ENCODE measurements at regions not wholly inside any gene's neighbourhood (a gene's known extent, or its start where the extent isn't known, plus 50 kb on each side); places are given as distances from the start of the nearest gene placed in this dataset.

DNA sequence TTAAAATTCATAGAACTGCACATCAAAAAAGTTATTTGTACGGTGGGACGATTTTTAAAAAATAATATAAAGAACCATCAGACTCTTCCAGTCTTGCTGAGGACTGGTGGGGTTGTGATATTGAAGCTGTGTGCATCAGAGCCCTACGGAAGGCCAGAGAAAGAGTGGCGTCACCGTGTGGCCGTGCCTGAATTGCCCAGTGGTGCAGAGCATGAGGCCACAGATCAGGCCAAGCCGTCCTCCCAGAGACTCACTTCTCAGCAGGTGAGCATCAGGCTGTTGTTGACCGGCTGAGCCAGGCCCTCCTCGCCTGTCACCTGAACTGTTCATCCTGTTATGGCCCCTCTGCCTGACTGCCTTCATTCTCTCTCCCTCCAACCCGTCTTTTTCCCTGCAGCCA lies 1013.9 kb downstream of the TBC1D22A start:
- TF ChIP-seq, protein P1, sequence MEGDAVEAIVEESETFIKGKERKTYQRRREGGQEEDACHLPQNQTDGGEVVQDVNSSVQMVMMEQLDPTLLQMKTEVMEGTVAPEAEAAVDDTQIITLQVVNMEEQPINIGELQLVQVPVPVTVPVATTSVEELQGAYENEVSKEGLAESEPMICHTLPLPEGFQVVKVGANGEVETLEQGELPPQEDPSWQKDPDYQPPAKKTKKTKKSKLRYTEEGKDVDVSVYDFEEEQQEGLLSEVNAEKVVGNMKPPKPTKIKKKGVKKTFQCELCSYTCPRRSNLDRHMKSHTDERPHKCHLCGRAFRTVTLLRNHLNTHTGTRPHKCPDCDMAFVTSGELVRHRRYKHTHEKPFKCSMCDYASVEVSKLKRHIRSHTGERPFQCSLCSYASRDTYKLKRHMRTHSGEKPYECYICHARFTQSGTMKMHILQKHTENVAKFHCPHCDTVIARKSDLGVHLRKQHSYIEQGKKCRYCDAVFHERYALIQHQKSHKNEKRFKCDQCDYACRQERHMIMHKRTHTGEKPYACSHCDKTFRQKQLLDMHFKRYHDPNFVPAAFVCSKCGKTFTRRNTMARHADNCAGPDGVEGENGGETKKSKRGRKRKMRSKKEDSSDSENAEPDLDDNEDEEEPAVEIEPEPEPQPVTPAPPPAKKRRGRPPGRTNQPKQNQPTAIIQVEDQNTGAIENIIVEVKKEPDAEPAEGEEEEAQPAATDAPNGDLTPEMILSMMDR (IDR thresholded peaks at IDR 0.05; ENCODE audit: low read depth, low read length, missing control alignments) = no peak
- no peak overlapping the region for H3K4me3 ChIP-seq (ENCODE audit: low read depth, low read length)
- no peak for DNase-seq (ENCODE audit: low read depth)
- in situ Hi-C loops (cut with HindIII; ENCODE audit: low sequenced_read_pairs) = no loop called here

DNA sequence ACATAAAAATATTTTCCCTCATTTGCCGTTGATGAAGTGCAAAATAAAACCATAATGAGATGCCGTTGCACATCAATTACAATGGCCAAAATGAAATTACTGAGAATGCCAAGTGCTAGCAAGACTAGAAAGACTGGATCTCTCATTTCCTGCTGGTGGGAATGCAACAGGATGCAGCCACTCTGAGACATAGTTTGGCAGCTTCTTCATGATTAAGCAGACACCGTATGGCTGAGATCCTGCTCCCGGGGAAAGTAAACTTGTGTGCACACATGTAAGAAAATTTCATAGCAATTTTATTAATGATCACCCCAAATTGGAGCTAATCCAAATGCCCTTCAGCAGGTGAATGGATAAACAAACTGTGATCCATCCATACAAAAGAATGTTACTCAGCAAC lies 1013.2 kb downstream of the TBC1D22A start:
- in situ Hi-C loops (cut with HindIII; ENCODE audit: low sequenced_read_pairs) = no loop called here
- TF ChIP-seq, protein P1 (IDR thresholded peaks at IDR 0.05; ENCODE audit: low read depth, low read length, missing control alignments) = no peak
- no peak for DNase-seq (ENCODE audit: low read depth)
- no peak overlapping the region for H3K4me3 ChIP-seq (ENCODE audit: low read depth, low read length)

DNA sequence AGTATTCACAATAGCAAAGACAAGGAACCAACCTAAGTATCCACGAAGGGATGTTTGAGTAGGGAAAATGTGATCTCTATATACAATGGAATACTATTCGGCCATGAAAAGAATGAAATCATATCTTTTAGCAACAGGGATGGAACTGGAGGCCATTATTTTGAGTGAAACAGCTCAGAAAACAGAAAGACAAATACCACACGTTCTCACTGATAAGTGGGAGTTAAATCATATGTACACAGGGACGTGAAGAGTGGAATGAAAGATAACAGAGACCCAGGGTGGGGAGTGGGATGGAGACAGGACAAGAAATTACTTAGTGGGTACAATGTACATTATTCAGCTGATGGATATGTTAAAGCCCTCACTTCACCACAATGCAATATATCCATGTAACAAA lies 1012.7 kb downstream of the TBC1D22A start:
- H3K4me3 ChIP-seq (ENCODE audit: low read depth, low read length) = no peak overlapping the region
- in situ Hi-C loops (cut with HindIII; ENCODE audit: low sequenced_read_pairs) = no loop called here
- TF ChIP-seq, protein P1 (IDR thresholded peaks at IDR 0.05; ENCODE audit: low read depth, low read length, missing control alignments) = no peak
- DNase-seq (ENCODE audit: low read depth) = no peak

DNA sequence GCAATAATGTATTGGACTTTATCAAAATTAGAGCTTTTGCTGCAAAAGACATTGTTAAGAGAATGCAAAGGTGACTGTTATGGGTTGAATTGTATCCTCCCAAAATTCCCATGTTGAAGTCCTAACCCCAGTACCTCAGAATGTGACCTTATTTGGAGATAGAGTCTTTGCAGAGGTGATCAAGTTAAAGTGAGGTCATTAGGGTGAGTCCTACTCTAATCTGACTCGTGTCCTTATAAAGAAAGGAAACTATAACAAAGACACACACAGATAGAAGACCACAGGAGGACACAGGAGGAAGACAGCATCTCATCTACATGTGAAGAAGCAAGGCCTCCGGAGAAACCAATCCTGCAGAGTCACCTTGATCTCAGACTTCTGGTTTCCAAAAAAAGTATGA lies 1011.2 kb downstream of the TBC1D22A start:
- no peak for DNase-seq (ENCODE audit: low read depth)
- H3K4me3 ChIP-seq (ENCODE audit: low read depth, low read length) = no peak overlapping the region
- in situ Hi-C loops (cut with HindIII; ENCODE audit: low sequenced_read_pairs) = no loop called here
- TF ChIP-seq, protein P1 (IDR thresholded peaks at IDR 0.05; ENCODE audit: low read depth, low read length, missing control alignments) = no peak

DNA sequence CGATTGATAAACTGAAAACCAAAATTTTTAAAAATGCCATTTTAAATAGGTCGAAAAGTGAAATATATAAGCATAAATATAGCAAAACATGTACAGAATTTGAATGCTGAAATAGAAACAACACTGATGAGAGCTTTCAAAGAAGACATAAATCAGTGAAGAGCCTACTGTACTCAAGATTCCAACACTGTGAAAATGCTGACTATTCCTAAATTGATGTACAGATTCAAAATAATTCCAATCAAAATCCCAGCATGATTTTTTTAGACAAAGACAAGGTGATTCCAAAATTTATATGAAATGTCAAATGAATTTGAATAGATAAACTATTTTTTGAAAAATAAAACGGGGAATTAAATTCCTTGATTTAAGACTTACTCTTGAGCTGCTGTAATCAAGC lies 1010.4 kb downstream of the TBC1D22A start:
- TF ChIP-seq, protein P1 (IDR thresholded peaks at IDR 0.05; ENCODE audit: low read depth, low read length, missing control alignments) = no peak
- DNase-seq (ENCODE audit: low read depth) = no peak
- no peak overlapping the region for H3K4me3 ChIP-seq (ENCODE audit: low read depth, low read length)
- in situ Hi-C loops (cut with HindIII; ENCODE audit: low sequenced_read_pairs) = no loop called here

DNA sequence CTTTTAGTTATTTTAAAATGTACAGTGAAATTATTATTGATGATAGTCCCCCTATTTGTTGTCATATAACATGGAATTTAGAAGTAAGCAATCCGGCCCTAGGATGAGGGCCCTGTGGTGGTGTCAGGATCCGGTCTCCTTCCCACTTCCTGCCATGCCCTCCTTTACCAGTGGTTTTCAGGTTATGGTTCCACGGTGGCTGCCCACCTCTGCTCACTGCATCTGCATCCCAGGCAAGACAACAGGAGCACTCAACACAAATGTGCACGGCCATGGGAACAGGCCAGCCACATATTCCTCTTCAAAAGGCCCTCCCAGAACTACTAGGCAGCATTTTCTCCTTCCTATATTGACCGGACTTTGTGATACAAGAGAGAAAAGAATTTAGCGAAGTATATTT lies 1007.2 kb downstream of the TBC1D22A start:
- DNase-seq (ENCODE audit: low read depth) = no peak
- H3K4me3 ChIP-seq (ENCODE audit: low read depth, low read length) = no peak overlapping the region
- TF ChIP-seq, protein P1 (IDR thresholded peaks at IDR 0.05; ENCODE audit: low read depth, low read length, missing control alignments) = no peak
- in situ Hi-C loops (cut with HindIII; ENCODE audit: low sequenced_read_pairs) = no loop called here

DNA sequence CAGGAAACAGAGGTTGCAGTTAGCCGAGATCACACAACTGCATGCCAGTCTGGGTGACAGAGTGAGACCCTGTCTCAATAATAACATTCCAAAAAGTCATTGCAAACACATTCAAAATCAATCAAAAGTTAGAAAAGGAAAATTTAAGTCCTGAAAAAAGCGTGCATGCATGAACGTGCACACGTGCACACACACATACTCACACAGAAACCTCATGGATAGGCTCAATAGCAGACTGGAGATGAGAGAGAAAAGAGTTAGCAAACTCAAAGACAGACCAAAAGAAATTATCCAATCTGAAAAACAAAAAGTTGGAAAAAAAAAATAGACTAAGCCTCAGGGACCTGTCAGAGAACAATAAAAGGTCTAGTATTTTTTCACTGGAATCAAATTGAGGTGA lies 1005.6 kb downstream of the TBC1D22A start:
- TF ChIP-seq, protein P1 (IDR thresholded peaks at IDR 0.05; ENCODE audit: low read depth, low read length, missing control alignments) = no peak
- in situ Hi-C loops (cut with HindIII; ENCODE audit: low sequenced_read_pairs) = no loop called here
- DNase-seq (ENCODE audit: low read depth) = no peak
- no peak overlapping the region for H3K4me3 ChIP-seq (ENCODE audit: low read depth, low read length)
